Panc1 (cell line): ENCODE measurements at regions not wholly inside any gene's neighbourhood (a gene's known extent, or its start where the extent isn't known, plus 50 kb on each side); places are given as distances from the start of the nearest gene placed in this dataset.

ENCODE experiments used
- ATAC-seq: fragments of 200-7000 bp; cut with Tn5 transposase; 2 replicates; pipeline ENCODE4 v1.9.1; 2020; ENCODE audit warnings: mild to moderate bottlenecking, moderate library complexity
- BruUV-seq: library from RNA; stranded (reverse); fragments of 400-500 nt; replicated peaks from 2 replicates; lab custom pipeline; 2021; lab: Mats Ljungman, UMichigan
- CTCF ChIA-PET: fragments of 300-600 bp; sonication (Branson Sonifier 250); formaldehyde crosslinking; loops from one replicate; lab custom pipeline; 2022; ENCODE audit warnings: antibody characterized with exemption; lab: Charles Lee
- POLR2A ChIA-PET: fragments of 300-600 bp; sonication (Branson Sonifier 250); formaldehyde crosslinking; loops from one replicate; lab custom pipeline; 2022; ENCODE audit warnings: antibody characterized with exemption; lab: Charles Lee
- DNase-seq: peaks from one replicate; pipeline ENCODE4 v3.0.0-alpha.2; 2010; ENCODE audit warnings: low read depth, low spot score
- H3K27ac ChIP-seq: 2 replicates; pipeline ENCODE4 v1.5.1; 2011; ENCODE audit warnings: mild to moderate bottlenecking, low read length, inconsistent platforms
- H3K27me3 ChIP-seq: fragments of 200-500 bp; sonication (Bioruptor generic); 2 replicates; pipeline ENCODE4 v1.6.0; 2014; ENCODE audit warnings: low read length, inconsistent platforms; ENCODE audit not compliant: control insufficient read depth, insufficient read depth
- H3K36me3 ChIP-seq: fragments of 200-500 bp; sonication (Bioruptor generic); 2 replicates; pipeline ENCODE4 v1.5.1; 2014; ENCODE audit warnings: inconsistent platforms, mild to moderate bottlenecking, low read length, moderate library complexity; ENCODE audit not compliant: control insufficient read depth, insufficient read depth
- H3K4me1 ChIP-seq: 2 replicates; pipeline ENCODE4 v1.5.1; 2011; ENCODE audit warnings: inconsistent platforms, mild to moderate bottlenecking, low read length, moderate library complexity; ENCODE audit not compliant: control insufficient read depth, insufficient read depth
- H3K4me3 ChIP-seq, 2 experiments: 2 replicates each; pipeline ENCODE4 v1.5.1; 2011 to 2012; ENCODE audit warnings: low read depth in 2 of 2, low read length in 2 of 2, mild to moderate bottlenecking in 2 of 2, inconsistent platforms in 1 of 2, moderate library complexity in 1 of 2
- H3K9me3 ChIP-seq: fragments of 200-500 bp; sonication (Bioruptor generic); 2 replicates; pipeline ENCODE4 v1.5.1; 2014; ENCODE audit warnings: low read depth, mild to moderate bottlenecking, inconsistent platforms, low read length, moderate library complexity; ENCODE audit not compliant: control insufficient read depth, insufficient read depth
- POLR2AphosphoS5 ChIP-seq: IDR thresholded peaks from 2 replicates; pipeline ENCODE4 v1.6.1; 2012; ENCODE audit warnings: mild to moderate bottlenecking, low read depth, low read length, moderate library complexity
- SIN3A ChIP-seq: IDR thresholded peaks from 2 replicates; pipeline ENCODE4 v1.6.1; 2012; ENCODE audit warnings: low read depth, mild to moderate bottlenecking, low read length, moderate library complexity, borderline replicate concordance; ENCODE audit not compliant: insufficient read depth
- TCF7L2 ChIP-seq: IDR thresholded peaks from 2 replicates; pipeline ENCODE4 v1.6.1; 2011; ENCODE audit warnings: mild to moderate bottlenecking, low read depth, low read length, inconsistent platforms
- in situ Hi-C: cut with HindIII; loops from 2 replicates; pipeline ENCODE4 v1.10.0; 2016; ENCODE audit warnings: low sequenced_read_pairs, low pct_unique_long_range_greater_than_20kb
- intact Hi-C: fragments of 100-400 bp; cut with micrococcal nuclease; formaldehyde crosslinking; loops from one replicate; pipeline ENCODE4 v1.10.0; 2022; ENCODE audit not compliant: unreplicated experiment
- TF ChIP-seq, protein P1 (sequence below), 2 experiments: IDR thresholded peaks; 2 replicates each; pipeline ENCODE4 v1.6.1; 2011 to 2012; ENCODE audit warnings: low read depth in 2 of 2, control low read depth in 1 of 2, low read length in 1 of 2, mild to moderate bottlenecking in 1 of 2, moderate library complexity in 1 of 2; ENCODE audit not compliant: insufficient read depth in 1 of 2
- TF ChIP-seq, protein P2 (sequence below): fragments of 450-650 bp; IDR thresholded peaks from 2 replicates; pipeline ENCODE4 v1.5.1; 2017; ENCODE audit warnings: mild to moderate bottlenecking

DNA sequence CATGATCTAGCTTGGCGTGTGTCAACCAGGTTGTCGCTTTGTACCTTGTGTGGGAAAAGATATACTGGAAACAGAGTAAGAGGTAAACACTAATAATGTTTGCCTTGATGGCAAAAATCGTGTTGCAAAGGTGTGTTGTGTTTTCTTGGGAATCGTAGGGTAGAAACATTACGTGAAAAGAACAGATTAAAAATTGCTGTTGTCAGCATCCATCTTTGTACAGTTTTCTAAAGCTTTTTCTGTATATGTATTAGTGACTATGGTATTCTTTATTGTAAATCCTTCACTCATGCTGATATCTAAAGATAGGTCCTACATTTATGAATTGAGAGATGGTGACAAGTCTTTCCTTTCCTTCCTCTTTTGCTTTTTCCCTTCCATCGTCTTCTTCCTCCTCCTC lies 116.9 kb downstream of the RPS12 start:
- no peak for ATAC-seq
- in situ Hi-C loops = no loop called here
- Histone ChIP-seq H3K27ac (no peak overlapping the region), H3K36me3 (no peaks in the 10 kb centered on the region), H3K9me3 (no peaks in the 10 kb centered on the region), H3K4me1 (no peaks in the 10 kb centered on the region), H3K4me3 (no peak overlapping the region), H3K27me3 (no peaks in the 10 kb centered on the region)
- TF ChIP-seq TCF7L2 (no peak), POLR2AphosphoS5 (no peak), SIN3A (no peak)
- TF ChIP-seq, protein P1, sequence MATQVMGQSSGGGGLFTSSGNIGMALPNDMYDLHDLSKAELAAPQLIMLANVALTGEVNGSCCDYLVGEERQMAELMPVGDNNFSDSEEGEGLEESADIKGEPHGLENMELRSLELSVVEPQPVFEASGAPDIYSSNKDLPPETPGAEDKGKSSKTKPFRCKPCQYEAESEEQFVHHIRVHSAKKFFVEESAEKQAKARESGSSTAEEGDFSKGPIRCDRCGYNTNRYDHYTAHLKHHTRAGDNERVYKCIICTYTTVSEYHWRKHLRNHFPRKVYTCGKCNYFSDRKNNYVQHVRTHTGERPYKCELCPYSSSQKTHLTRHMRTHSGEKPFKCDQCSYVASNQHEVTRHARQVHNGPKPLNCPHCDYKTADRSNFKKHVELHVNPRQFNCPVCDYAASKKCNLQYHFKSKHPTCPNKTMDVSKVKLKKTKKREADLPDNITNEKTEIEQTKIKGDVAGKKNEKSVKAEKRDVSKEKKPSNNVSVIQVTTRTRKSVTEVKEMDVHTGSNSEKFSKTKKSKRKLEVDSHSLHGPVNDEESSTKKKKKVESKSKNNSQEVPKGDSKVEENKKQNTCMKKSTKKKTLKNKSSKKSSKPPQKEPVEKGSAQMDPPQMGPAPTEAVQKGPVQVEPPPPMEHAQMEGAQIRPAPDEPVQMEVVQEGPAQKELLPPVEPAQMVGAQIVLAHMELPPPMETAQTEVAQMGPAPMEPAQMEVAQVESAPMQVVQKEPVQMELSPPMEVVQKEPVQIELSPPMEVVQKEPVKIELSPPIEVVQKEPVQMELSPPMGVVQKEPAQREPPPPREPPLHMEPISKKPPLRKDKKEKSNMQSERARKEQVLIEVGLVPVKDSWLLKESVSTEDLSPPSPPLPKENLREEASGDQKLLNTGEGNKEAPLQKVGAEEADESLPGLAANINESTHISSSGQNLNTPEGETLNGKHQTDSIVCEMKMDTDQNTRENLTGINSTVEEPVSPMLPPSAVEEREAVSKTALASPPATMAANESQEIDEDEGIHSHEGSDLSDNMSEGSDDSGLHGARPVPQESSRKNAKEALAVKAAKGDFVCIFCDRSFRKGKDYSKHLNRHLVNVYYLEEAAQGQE (IDR thresholded peaks at IDR 0.05; ENCODE audit: insufficient read depth in 1 of 2, low read depth in 2 of 2, low read length in 1 of 2) = no peak
- TF ChIP-seq, protein P2, sequence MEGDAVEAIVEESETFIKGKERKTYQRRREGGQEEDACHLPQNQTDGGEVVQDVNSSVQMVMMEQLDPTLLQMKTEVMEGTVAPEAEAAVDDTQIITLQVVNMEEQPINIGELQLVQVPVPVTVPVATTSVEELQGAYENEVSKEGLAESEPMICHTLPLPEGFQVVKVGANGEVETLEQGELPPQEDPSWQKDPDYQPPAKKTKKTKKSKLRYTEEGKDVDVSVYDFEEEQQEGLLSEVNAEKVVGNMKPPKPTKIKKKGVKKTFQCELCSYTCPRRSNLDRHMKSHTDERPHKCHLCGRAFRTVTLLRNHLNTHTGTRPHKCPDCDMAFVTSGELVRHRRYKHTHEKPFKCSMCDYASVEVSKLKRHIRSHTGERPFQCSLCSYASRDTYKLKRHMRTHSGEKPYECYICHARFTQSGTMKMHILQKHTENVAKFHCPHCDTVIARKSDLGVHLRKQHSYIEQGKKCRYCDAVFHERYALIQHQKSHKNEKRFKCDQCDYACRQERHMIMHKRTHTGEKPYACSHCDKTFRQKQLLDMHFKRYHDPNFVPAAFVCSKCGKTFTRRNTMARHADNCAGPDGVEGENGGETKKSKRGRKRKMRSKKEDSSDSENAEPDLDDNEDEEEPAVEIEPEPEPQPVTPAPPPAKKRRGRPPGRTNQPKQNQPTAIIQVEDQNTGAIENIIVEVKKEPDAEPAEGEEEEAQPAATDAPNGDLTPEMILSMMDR = no peak
- DNase-seq = no peak
- ChIA-PET POLR2A (no interaction called here), CTCF (no interaction called here)
- no TSS peak for BruUV-seq
- intact Hi-C loops = no loop called here

DNA sequence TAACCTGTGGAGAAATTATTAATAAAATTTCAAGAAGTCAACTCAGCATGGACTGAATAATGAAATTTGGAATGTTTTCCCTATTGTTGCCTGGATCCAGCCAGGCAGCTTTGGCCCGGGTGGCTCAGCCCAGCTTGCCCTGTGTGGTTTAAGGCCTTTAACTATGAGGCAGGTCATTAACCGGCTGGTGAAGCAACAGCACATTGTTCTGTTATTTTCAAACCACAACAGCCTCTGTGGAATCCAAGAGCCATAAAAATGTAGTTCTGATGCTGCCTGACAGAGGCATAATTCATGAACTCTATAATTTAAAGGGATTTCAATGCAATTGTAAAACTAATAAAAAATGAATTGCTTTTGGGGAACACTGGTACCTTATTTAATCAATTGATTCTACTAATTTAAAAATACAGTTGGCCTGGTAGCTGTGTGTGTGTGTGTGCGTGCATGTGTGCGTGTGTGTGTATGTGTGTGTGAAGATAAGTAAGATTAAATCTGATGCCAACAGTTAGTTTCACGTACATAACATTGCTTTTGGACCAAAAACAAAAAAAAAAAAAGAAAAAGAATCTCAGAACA lies 117.7 kb downstream of the RPS12 start:
- Histone ChIP-seq H3K27me3 (no peaks in the 10 kb centered on the region), H3K27ac (no peak overlapping the region), H3K4me1 (no peaks in the 10 kb centered on the region), H3K36me3 (no peaks in the 10 kb centered on the region), H3K9me3 (no peaks in the 10 kb centered on the region), H3K4me3 (no peak overlapping the region)
- no peak for TF ChIP-seq POLR2AphosphoS5
- no peak for TF ChIP-seq TCF7L2
- TF ChIP-seq, protein P1 (IDR thresholded peaks at IDR 0.05; ENCODE audit: insufficient read depth in 1 of 2, low read depth in 2 of 2, low read length in 1 of 2) = no peak
- TF ChIP-seq SIN3A = no peak
- TF ChIP-seq, protein P2 = no peak
- DNase-seq (no peak), ATAC-seq (no peak)
- in situ Hi-C loops (no loop called here), intact Hi-C loops (no loop called here)
- CTCF ChIA-PET = no interaction called here
- POLR2A ChIA-PET = no interaction called here
- no TSS peak for BruUV-seq
